ENCODE measurements at regions not wholly inside any gene's neighbourhood (a gene's known extent, or its start where the extent isn't known, plus 50 kb on each side); places are given as distances from the start of the nearest gene placed in this dataset.

- Mint-ChIP-seq H3K4me1 (ENCODE audit: unreplicated experiment) (no peaks in the 10 kb centered on the region), H3K4me3 (ENCODE audit: unreplicated experiment) (no peak overlapping the region), H3K9me3 (ENCODE audit: unreplicated experiment) (no peaks in the 10 kb centered on the region), H3K27me3 (ENCODE audit: unreplicated experiment) (peaks cover 4% of the 10 kb centered on the region), H3K36me3 (ENCODE audit: unreplicated experiment) (no peaks in the 10 kb centered on the region), H3K27ac (ENCODE audit: unreplicated experiment) (no peak overlapping the region)
- TF ChIP-seq CTCF (IDR thresholded peaks at IDR 0.05): no peak
- DNase-seq (ENCODE audit: extremely low spot score, unreplicated experiment): no peak
These were observed 78.0 kb upstream of the OTX2 start for GRCh38 chr14:56888274-56888673.

- H3K27ac Mint-ChIP-seq (ENCODE audit: unreplicated experiment): no peak overlapping the region
- no peaks in the 10 kb centered on the region for H3K4me1 Mint-ChIP-seq (ENCODE audit: unreplicated experiment)
- no peak for TF ChIP-seq CTCF (IDR thresholded peaks at IDR 0.05)
These were observed 76.9 kb upstream of the OTX2 start for GRCh38 chr14:56887216-56887615.

GRCh38 chr14:56886471-56887062, 76.3 kb upstream of the OTX2 start:
- TF ChIP-seq CTCF (IDR thresholded peaks at IDR 0.05): no peak
- DNase-seq (ENCODE audit: extremely low spot score, unreplicated experiment): no peak
- H3K27me3 Mint-ChIP-seq (ENCODE audit: unreplicated experiment): no peaks in the 10 kb centered on the region
- H3K36me3 Mint-ChIP-seq (ENCODE audit: unreplicated experiment): no peaks in the 10 kb centered on the region
- no peak overlapping the region for H3K4me3 Mint-ChIP-seq (ENCODE audit: unreplicated experiment)
- no peaks in the 10 kb centered on the region for H3K9me3 Mint-ChIP-seq (ENCODE audit: unreplicated experiment)
- H3K27ac Mint-ChIP-seq (ENCODE audit: unreplicated experiment): no peak overlapping the region
- H3K4me1 Mint-ChIP-seq (ENCODE audit: unreplicated experiment): no peaks in the 10 kb centered on the region

More at GRCh38 chr14:56887216-56887615, 76.9 kb upstream of the OTX2 start:
- Mint-ChIP-seq H3K9me3 (ENCODE audit: unreplicated experiment) (no peaks in the 10 kb centered on the region), H3K4me3 (ENCODE audit: unreplicated experiment) (no peak overlapping the region), H3K27me3 (ENCODE audit: unreplicated experiment) (no peaks in the 10 kb centered on the region), H3K36me3 (ENCODE audit: unreplicated experiment) (no peaks in the 10 kb centered on the region)
- no peak for DNase-seq (ENCODE audit: extremely low spot score, unreplicated experiment)

GRCh38 chr14:56885825-56886224, 75.5 kb upstream of the OTX2 start:
- no peak overlapping the region for H3K4me3 Mint-ChIP-seq (ENCODE audit: unreplicated experiment)
- no peaks in the 10 kb centered on the region for H3K36me3 Mint-ChIP-seq (ENCODE audit: unreplicated experiment)
- no peaks in the 10 kb centered on the region for H3K9me3 Mint-ChIP-seq (ENCODE audit: unreplicated experiment)
- TF ChIP-seq CTCF (IDR thresholded peaks at IDR 0.05): no peak
- no peak overlapping the region for H3K27ac Mint-ChIP-seq (ENCODE audit: unreplicated experiment)
- H3K4me1 Mint-ChIP-seq (ENCODE audit: unreplicated experiment): no peaks in the 10 kb centered on the region
- no peak for DNase-seq (ENCODE audit: extremely low spot score, unreplicated experiment)
- H3K27me3 Mint-ChIP-seq (ENCODE audit: unreplicated experiment): no peaks in the 10 kb centered on the region

GRCh38 chr14:56884617-56885016, 74.3 kb upstream of the OTX2 start:
- Mint-ChIP-seq H3K4me1 (ENCODE audit: unreplicated experiment) (no peaks in the 10 kb centered on the region), H3K36me3 (ENCODE audit: unreplicated experiment) (no peaks in the 10 kb centered on the region)

More at GRCh38 chr14:56884617-56885016, 74.3 kb upstream of the OTX2 start:
- Mint-ChIP-seq H3K27ac (ENCODE audit: unreplicated experiment) (no peak overlapping the region), H3K9me3 (ENCODE audit: unreplicated experiment) (no peaks in the 10 kb centered on the region), H3K4me3 (ENCODE audit: unreplicated experiment) (no peak overlapping the region), H3K27me3 (ENCODE audit: unreplicated experiment) (no peaks in the 10 kb centered on the region)
- TF ChIP-seq CTCF (IDR thresholded peaks at IDR 0.05): no peak
- no peak for DNase-seq (ENCODE audit: extremely low spot score, unreplicated experiment)

Measured in osteocyte (in vitro differentiated cells).